PC-3 (cell line): ENCODE measurements at regions not wholly inside any gene's neighbourhood (a gene's known extent, or its start where the extent isn't known, plus 50 kb on each side); places are given as distances from the start of the nearest gene placed in this dataset.

Experiments used
- ATAC-seq: fragments of 200-7000 bp; cut with Tn5 transposase; 2 replicates; pipeline ENCODE4 v1.9.1; 2020; ENCODE audit warnings: mild to moderate bottlenecking, moderate library complexity
- BruUV-seq: library from RNA; stranded (reverse); fragments of 400-500 nt; replicated peaks from 2 replicates; lab custom pipeline; 2021; lab: Mats Ljungman, UMichigan
- CTCF ChIA-PET: fragments of 300-600 bp; sonication (Branson Sonifier 250); formaldehyde crosslinking; loops from one replicate; lab custom pipeline; 2022; ENCODE audit warnings: antibody characterized with exemption; lab: Charles Lee
- POLR2A ChIA-PET: fragments of 300-600 bp; sonication (Branson Sonifier 250); formaldehyde crosslinking; loops from one replicate; lab custom pipeline; 2022; ENCODE audit warnings: antibody characterized with exemption; ENCODE audit not compliant: unreplicated experiment; lab: Charles Lee
- DNase-seq: peaks from one replicate; pipeline ENCODE4 v3.0.0-alpha.2; 2015
- H2AFZ ChIP-seq: fragments of 300-600 bp; sonication (generic); 2 replicates; pipeline ENCODE4 v1.6.0; 2016; ENCODE audit warnings: antibody characterized with exemption, low read length
- H3F3A ChIP-seq: fragments of 300-600 bp; sonication (generic); one replicate; pipeline ENCODE4 v1.6.0; 2017; ENCODE audit warnings: antibody characterized with exemption, low read length, control low read depth, mild to moderate bottlenecking; ENCODE audit not compliant: unreplicated experiment
- H3K27ac ChIP-seq: fragments of 300-600 bp; sonication (generic); 2 replicates; pipeline ENCODE4 v1.5.1; 2016; ENCODE audit warnings: mild to moderate bottlenecking, low read length
- H3K27me3 ChIP-seq: fragments of 300-600 bp; sonication (generic); 2 replicates; pipeline ENCODE4 v1.6.1; 2016; ENCODE audit warnings: low read length, mixed read lengths
- H3K36me3 ChIP-seq: fragments of 300-600 bp; sonication (generic); 2 replicates; pipeline ENCODE4 v1.6.1; 2016; ENCODE audit warnings: low read depth, mixed run types, low read length, mixed read lengths
- H3K4me1 ChIP-seq: fragments of 300-600 bp; sonication (generic); 2 replicates; pipeline ENCODE4 v1.5.1; 2016; ENCODE audit warnings: low read length; ENCODE audit not compliant: insufficient read depth
- H3K4me2 ChIP-seq: fragments of 300-600 bp; sonication (generic); 2 replicates; pipeline ENCODE4 v1.6.0; 2016; ENCODE audit warnings: low read length
- H3K4me3 ChIP-seq: fragments of 300-600 bp; sonication (generic); 2 replicates; pipeline ENCODE4 v1.5.1; 2016; ENCODE audit warnings: mild to moderate bottlenecking, low read length, mixed read lengths
- H3K79me2 ChIP-seq: fragments of 300-600 bp; sonication (generic); 2 replicates; pipeline ENCODE4 v1.6.1; 2017; ENCODE audit warnings: low read length, mixed read lengths
- H3K9ac ChIP-seq: fragments of 300-600 bp; sonication (generic); 2 replicates; pipeline ENCODE4 v1.6.0; 2016; ENCODE audit warnings: mild to moderate bottlenecking, low read length
- H3K9me2 ChIP-seq: fragments of 300-600 bp; sonication (generic); replicated peaks from 2 replicates; pipeline ENCODE4 v1.6.1; 2016; ENCODE audit warnings: mixed run types, low read length, mixed read lengths
- H3K9me3 ChIP-seq: fragments of 300-600 bp; sonication (generic); 2 replicates; pipeline ENCODE4 v1.6.1; 2016; ENCODE audit warnings: low read length, mixed read lengths
- H4K20me1 ChIP-seq: fragments of 300-600 bp; sonication (generic); 2 replicates; pipeline ENCODE4 v1.6.1; 2016; ENCODE audit warnings: low read length, mixed read lengths
- EZH2 ChIP-seq: fragments of 300-600 bp; sonication (generic); IDR thresholded peaks from one replicate; pipeline ENCODE4 v1.6.1; 2017; ENCODE audit warnings: antibody characterized with exemption, mild to moderate bottlenecking, low read length; ENCODE audit not compliant: unreplicated experiment
- EZH2phosphoT487 ChIP-seq: fragments of 300-600 bp; sonication (generic); IDR thresholded peaks from 2 replicates; pipeline ENCODE4 v1.6.1; 2018; ENCODE audit warnings: mild to moderate bottlenecking, antibody characterized with exemption, low read length, borderline replicate concordance
- intact Hi-C: fragments of 100-400 bp; cut with micrococcal nuclease; formaldehyde crosslinking; loops from 2 replicates; pipeline ENCODE4 v1.9.0; 2023
- TF ChIP-seq, protein P1 (sequence below): fragments of 300-600 bp; sonication (generic); conservative IDR thresholded peaks from 2 replicates; pipeline ENCODE4 v1.5.1; 2017; ENCODE audit warnings: antibody characterized with exemption, low read depth, mild to moderate bottlenecking, low read length

DNA sequence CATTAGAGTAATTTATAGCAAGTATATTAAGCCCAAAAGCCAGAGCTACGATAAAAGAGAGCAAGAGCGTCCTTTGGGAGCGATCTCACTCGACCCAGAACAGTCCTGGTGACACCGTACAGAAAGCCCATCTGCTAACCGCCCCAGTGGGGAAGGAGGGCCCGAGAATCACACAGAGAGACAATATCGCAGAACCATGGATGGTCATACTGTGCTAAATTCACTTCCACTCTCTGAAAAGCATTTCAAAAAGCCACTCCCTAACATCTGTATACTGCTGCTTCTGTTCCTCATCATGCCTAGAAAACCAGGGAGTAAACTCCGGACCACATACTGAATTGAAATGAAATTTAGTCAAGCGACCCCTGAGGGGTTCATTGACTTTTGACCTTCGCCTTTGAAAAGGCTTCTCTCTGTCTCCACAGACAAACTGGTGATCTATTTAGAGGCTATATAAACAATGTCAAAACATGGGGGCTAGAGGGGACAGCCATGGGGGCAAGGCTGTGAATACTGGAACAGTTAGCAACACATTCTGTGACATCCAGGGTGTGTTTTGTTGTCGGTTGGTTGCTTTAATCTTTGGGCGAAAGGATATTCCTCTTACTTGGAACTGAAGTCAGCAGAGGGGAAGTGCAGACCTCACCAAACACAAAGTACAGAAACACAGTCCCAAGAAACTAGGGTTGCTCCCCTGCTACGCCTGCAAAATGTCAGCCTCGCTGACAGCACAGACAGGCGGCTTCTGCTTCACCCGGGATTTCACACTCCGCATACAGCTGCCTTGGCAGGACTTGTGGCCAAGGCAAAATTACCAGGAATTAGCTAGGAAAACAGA lies 129.0 kb upstream of the RASGEF1B start:
- BruUV-seq = no TSS peak
- Histone ChIP-seq H3K9me2 (no peaks in the 10 kb centered on the region), H3K27ac (no peak overlapping the region), H3K27me3 (no peaks in the 10 kb centered on the region), H4K20me1 (no peaks in the 10 kb centered on the region), H3K79me2 (no peaks in the 10 kb centered on the region), H2AFZ (no peak overlapping the region), H3F3A (no peaks in the 10 kb centered on the region), H3K4me3 (no peak overlapping the region), H3K4me1 (no peaks in the 10 kb centered on the region), H3K4me2 (no peak overlapping the region), H3K36me3 (no peaks in the 10 kb centered on the region), H3K9me3 (no peaks in the 10 kb centered on the region), H3K9ac (no peak overlapping the region)
- ATAC-seq (no peak), DNase-seq (no peak)
- intact Hi-C loops = no loop called here
- POLR2A ChIA-PET = no interaction called here
- CTCF ChIA-PET = no interaction called here
- TF ChIP-seq EZH2 (no peak), EZH2phosphoT487 (no peak)
- TF ChIP-seq, protein P1, sequence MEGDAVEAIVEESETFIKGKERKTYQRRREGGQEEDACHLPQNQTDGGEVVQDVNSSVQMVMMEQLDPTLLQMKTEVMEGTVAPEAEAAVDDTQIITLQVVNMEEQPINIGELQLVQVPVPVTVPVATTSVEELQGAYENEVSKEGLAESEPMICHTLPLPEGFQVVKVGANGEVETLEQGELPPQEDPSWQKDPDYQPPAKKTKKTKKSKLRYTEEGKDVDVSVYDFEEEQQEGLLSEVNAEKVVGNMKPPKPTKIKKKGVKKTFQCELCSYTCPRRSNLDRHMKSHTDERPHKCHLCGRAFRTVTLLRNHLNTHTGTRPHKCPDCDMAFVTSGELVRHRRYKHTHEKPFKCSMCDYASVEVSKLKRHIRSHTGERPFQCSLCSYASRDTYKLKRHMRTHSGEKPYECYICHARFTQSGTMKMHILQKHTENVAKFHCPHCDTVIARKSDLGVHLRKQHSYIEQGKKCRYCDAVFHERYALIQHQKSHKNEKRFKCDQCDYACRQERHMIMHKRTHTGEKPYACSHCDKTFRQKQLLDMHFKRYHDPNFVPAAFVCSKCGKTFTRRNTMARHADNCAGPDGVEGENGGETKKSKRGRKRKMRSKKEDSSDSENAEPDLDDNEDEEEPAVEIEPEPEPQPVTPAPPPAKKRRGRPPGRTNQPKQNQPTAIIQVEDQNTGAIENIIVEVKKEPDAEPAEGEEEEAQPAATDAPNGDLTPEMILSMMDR = no peak

- no peak overlapping the region for H3K4me3 ChIP-seq
- no TSS peak for BruUV-seq
- H2AFZ ChIP-seq = no peak overlapping the region
- POLR2A ChIA-PET = no interaction called here
- H3K9ac ChIP-seq = no peak overlapping the region
- H3K79me2 ChIP-seq = no peaks in the 10 kb centered on the region
- no peaks in the 10 kb centered on the region for H3K4me1 ChIP-seq
- no peaks in the 10 kb centered on the region for H3K27me3 ChIP-seq
- intact Hi-C loops = no loop called here
- H4K20me1 ChIP-seq = no peaks in the 10 kb centered on the region
- CTCF ChIA-PET = no interaction called here
- no peaks in the 10 kb centered on the region for H3K9me2 ChIP-seq
- H3K36me3 ChIP-seq = no peaks in the 10 kb centered on the region
- no peaks in the 10 kb centered on the region for H3F3A ChIP-seq
- no peak for DNase-seq
- H3K9me3 ChIP-seq = no peaks in the 10 kb centered on the region
- TF ChIP-seq, protein P1 = no peak
- TF ChIP-seq EZH2phosphoT487 (no peak), EZH2 (no peak)
- no peak overlapping the region for H3K27ac ChIP-seq
- no peak overlapping the region for H3K4me2 ChIP-seq
- ATAC-seq = no peak
Observed at GRCh38 chr4:81599742-81600380, 128.2 kb upstream of the RASGEF1B start.
